Stimulated activated CD8-positive, alpha-beta memory T cell treated with anti-CD3 and anti-CD28 coated beads, Interleukin-4, amount 100 ng/mL, for 1 hour (primary cell): ENCODE measurements at regions not wholly inside any gene's neighbourhood (a gene's known extent, or its start where the extent isn't known, plus 50 kb on each side); places are given as distances from the start of the nearest gene placed in this dataset.
A peak's percentile ranks its signal among the peaks of the same experiment; 100 is the strongest.
"Not testable (repeated sequence)": the region's sequence is repeated elsewhere in the genome, so short reads cannot be mapped to it uniquely, and the experiment has no call there.

ENCODE experiments used
- DNase-seq, 2 donors: peaks; one replicate each; pipeline ENCODE4 v3.0.0-alpha.2; 2020; ENCODE audit warnings: low read depth in 2 of 2, low spot score in 1 of 2

- no peak for DNase-seq
Observed at GRCh38 chr6:156689656-156690055, 87.5 kb upstream of the ARID1B start.

GRCh38 chr6:156688620-156688971, 88.6 kb upstream of the ARID1B start:
- no peak for DNase-seq

- DNase-seq: no peak
Observed at GRCh38 chr6:156687789-156688619, 89.2 kb upstream of the ARID1B start.

GRCh38 chr6:156686995-156687788, 90.0 kb upstream of the ARID1B start:
- DNase-seq: peak; percentile 47 to 53

- peak in 1 of 2 donors; percentile 2 for DNase-seq
Observed at GRCh38 chr6:156686301-156686994, 90.7 kb upstream of the ARID1B start.

- no peak for DNase-seq
Observed at GRCh38 chr6:156685823-156686222, 91.4 kb upstream of the ARID1B start.

- no peak for DNase-seq
Observed at GRCh38 chr6:156683821-156684220, 93.4 kb upstream of the ARID1B start.

- DNase-seq: no peak
Observed at GRCh38 chr6:156676721-156677120, 100.5 kb upstream of the ARID1B start.

- no peak for DNase-seq
Observed at GRCh38 chr6:156674197-156674596, 103.0 kb upstream of the ARID1B start.

GRCh38 chr6:156670097-156670496, 107.1 kb upstream of the ARID1B start:
- not testable (repeated sequence) for DNase-seq

GRCh38 chr6:156662025-156662445, 115.1 kb upstream of the ARID1B start:
- peak in 1 of 2 donors; percentile 15 for DNase-seq

GRCh38 chr6:156660389-156660788, 116.8 kb upstream of the ARID1B start:
- DNase-seq: no peak

- no peak for DNase-seq
Observed at GRCh38 chr6:156659822-156660198, 117.4 kb upstream of the ARID1B start.

GRCh38 chr6:156658966-156659821, 118.0 kb upstream of the ARID1B start:
- no peak for DNase-seq

- no peak for DNase-seq
Observed at GRCh38 chr6:156658186-156658965, 118.8 kb upstream of the ARID1B start.

GRCh38 chr6:156657296-156657695, 119.9 kb upstream of the ARID1B start:
- DNase-seq: no peak

- no peak for DNase-seq
Observed at GRCh38 chr6:156654919-156655918, 122.0 kb upstream of the ARID1B start.

- DNase-seq: no peak
Observed at GRCh38 chr6:156652231-156652750, 124.9 kb upstream of the ARID1B start.

- DNase-seq: no peak
Observed at GRCh38 chr6:156651486-156651885, 125.7 kb upstream of the ARID1B start.
